ENCODE measurements at regions not wholly inside any gene's neighbourhood (a gene's known extent, or its start where the extent isn't known, plus 50 kb on each side); places are given as distances from the start of the nearest gene placed in this dataset.
A peak's percentile ranks its signal among the peaks of the same experiment; 100 is the strongest.

DNA sequence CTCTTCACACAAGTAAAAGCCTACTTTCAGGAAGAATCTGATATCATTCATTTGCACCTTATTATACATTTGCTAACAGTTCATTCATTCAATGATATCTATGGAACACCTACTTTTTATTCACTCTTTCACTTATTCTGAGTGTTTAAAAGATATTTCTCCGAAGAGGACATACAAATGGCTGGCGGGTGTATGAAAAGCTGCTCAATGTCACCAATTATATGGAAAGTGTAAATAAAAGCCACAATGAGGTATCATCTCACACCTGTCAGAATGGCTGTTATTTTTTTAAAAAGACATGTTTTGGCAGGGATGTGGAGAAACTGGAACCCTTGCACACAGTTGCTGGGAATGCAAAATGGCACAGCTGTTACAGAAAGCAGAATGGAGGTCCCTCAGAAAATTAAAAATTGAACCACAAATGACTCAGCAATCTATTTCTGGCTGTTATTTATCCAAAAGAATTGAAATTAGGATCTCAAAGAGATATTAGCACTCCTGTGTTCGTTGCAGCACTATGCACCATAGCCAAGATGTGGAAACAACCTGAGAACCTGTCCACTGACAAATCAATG is 127.6 kb upstream of the IRS2 start:
- ATAC-seq (ENCODE audit: low read depth in 2 of 2) (no peak), DNase-seq (no peak)
- no peak overlapping the region for H3K27ac Mint-ChIP-seq
- no peaks in the 10 kb centered on the region for H3K4me1 Mint-ChIP-seq
- no peaks in the 10 kb centered on the region for H3K36me3 Mint-ChIP-seq
- H3K27me3 Mint-ChIP-seq, result peaks cover 0 to 11% (median 5%) of the 10 kb centered on the region in 3 donors
- no peak overlapping the region for H3K4me3 Mint-ChIP-seq
- H3K9me3 Mint-ChIP-seq, result peaks cover 0 to 3% (median 0%) of the 10 kb centered on the region in 7 donors

DNA sequence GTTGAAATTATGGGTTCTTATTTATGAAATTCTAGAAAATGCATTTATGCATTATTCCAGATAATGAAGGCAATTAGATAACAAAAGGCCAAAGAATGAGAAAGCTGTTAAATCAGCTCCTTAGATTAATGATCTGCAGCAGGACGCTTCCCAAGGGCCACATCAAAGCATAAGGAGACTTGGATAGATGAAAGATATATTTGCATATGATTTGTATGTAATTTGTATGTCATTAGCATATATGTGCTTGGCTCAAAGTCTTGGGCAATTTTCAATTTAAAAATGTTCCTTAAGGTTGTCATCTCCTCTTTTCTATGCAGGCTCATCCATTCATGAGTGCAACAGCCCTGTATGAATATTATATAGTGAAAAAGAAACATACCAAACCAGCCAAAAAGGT is 126.8 kb upstream of the IRS2 start:
- H3K27me3 Mint-ChIP-seq, result peaks cover 0 to 15% (median 1%) of the 10 kb centered on the region in 3 donors
- no peak for DNase-seq
- peaks cover 0 to 5% (median 1%) of the 10 kb centered on the region in 7 donors for H3K9me3 Mint-ChIP-seq
- no peaks in the 10 kb centered on the region for H3K4me1 Mint-ChIP-seq
- H3K4me3 Mint-ChIP-seq, result no peak overlapping the region
- no peaks in the 10 kb centered on the region for H3K36me3 Mint-ChIP-seq
- ATAC-seq (ENCODE audit: low read depth in 2 of 2), result no peak
- H3K27ac Mint-ChIP-seq, result no peak overlapping the region

DNA sequence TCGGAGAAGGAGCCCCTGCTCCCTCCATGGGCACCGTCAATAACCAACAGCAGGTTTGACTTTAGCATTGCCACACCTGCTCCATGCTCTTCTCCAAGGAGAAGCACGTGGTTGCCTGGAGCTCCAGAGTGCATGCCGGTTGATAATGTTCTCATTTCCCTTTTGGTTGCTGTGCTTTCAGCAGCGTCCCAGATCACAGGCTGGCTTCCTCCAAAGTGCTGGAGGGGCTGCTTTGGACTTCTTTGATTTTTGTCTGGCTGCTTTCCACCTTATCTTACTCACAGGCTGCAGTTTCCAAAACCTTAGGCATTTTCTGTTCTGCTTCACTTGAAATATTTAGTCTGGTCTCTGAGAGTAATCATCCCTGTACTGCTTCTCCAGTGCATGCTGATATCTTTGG is 123.8 kb upstream of the IRS2 start:
- no peak for ATAC-seq (ENCODE audit: low read depth in 2 of 2)
- Mint-ChIP-seq H3K27ac (no peak overlapping the region), H3K27me3 (peaks cover 0 to 18% (median 1%) of the 10 kb centered on the region in 3 donors), H3K36me3 (no peaks in the 10 kb centered on the region), H3K9me3 (peaks cover 0 to 7% (median 5%) of the 10 kb centered on the region in 7 donors), H3K4me3 (no peak overlapping the region), H3K4me1 (no peaks in the 10 kb centered on the region)
- DNase-seq, result no peak

DNA sequence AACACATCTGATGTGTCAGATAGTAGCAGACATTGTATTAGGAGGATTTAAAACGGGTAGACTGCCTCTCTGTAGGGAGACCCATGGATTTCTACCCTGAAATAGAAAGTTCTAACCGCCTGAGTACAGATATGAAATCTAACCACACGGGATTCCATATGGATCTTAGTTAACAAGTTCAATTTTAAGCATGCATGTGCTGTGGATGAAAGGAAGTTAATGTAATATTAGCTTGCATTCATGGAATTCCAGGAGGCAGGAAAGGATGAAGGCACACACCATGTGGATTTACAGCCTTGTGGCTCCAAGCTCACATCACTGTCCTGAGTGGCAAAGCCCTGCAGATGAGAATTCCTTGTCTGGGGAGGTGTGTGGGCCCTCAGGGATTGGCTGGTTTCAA is 120.6 kb upstream of the IRS2 start:
- Mint-ChIP-seq H3K36me3 (no peaks in the 10 kb centered on the region), H3K27me3 (peaks cover 0 to 13% (median 4%) of the 10 kb centered on the region in 3 donors), H3K9me3 (peaks cover 0 to 17% (median 7%) of the 10 kb centered on the region in 7 donors), H3K4me3 (no peak overlapping the region), H3K4me1 (no peaks in the 10 kb centered on the region), H3K27ac (no peak overlapping the region)
- ATAC-seq (ENCODE audit: low read depth in 2 of 2) (no peak), DNase-seq (no peak)

DNA sequence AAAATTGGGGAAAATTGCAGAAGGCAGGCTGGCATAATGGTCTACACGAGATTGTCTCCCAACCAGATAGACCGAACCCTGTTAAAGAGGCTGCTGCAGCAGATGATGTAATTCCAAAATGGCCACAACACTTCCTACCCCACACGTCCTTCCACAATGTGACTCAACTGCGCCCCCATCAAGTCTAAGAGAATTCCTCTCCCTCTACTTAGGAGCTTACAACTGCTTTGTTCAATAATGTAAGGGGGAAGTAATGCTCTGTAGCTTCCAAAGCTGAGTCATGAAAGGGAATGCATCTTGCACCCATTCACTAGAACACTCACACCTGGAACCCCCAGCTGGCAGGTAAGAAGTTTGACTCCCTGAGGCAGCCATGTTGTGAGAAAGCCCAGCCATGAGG is 117.8 kb upstream of the IRS2 start:
- ATAC-seq (ENCODE audit: low read depth in 2 of 2) (no peak), DNase-seq (no peak)
- H3K27me3 Mint-ChIP-seq, result peaks cover 7 to 10% (median 9%) of the 10 kb centered on the region in 3 donors

DNA sequence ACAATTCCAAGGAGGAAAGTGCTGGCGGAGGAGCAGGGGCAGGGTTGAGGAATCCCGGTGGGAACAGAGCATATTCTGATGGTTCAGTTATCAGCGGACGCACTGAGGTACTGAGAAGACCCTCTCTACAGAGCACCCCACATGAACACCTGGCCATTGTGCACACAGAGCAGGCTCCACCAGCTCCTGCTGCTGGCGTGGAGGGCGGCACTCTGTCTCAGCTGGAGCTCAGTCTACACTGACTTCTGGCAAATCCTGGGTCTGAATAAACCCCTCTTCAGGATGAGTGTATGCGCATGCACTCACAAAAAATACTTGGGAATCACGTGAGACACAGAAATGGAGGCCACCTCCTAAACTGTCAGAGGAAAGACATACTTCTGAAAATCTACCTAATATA is 114.4 kb upstream of the IRS2 start:
- no peak overlapping the region for H3K4me3 Mint-ChIP-seq
- peaks cover 0 to 10% (median 9%) of the 10 kb centered on the region in 3 donors for H3K27me3 Mint-ChIP-seq
- H3K36me3 Mint-ChIP-seq, result no peaks in the 10 kb centered on the region
- DNase-seq (no peak), ATAC-seq (ENCODE audit: low read depth in 2 of 2) (no peak)
- H3K4me1 Mint-ChIP-seq, result no peaks in the 10 kb centered on the region
- peaks cover 0 to 10% (median 4%) of the 10 kb centered on the region in 7 donors for H3K9me3 Mint-ChIP-seq
- no peak overlapping the region for H3K27ac Mint-ChIP-seq

More for the DNA sequence above, 117.8 kb upstream of the IRS2 start:
- Mint-ChIP-seq H3K4me3 (no peak overlapping the region), H3K36me3 (no peaks in the 10 kb centered on the region), H3K9me3 (peaks cover 0 to 17% (median 7%) of the 10 kb centered on the region in 7 donors), H3K4me1 (no peaks in the 10 kb centered on the region), H3K27ac (peak overlapping the region in 1 of 6 donors; percentile 79)

DNA sequence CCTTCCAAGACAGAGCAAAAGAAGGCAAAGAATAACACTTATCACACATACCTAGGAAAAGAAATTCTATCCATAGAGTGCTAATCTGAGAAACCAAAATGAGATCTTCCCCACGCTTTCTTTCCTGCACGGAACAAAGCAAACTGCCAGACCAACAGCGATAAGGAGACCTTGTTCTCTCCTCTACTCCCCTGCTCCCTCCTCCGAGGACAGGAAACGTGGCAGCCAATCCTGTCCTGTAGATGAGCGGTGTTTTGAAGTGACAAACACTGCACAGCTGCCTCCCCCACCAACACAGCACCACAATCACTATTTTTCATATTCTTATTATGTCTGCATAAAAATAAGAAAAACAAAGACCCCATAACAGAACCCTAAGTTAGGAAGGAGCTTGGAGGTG is 113.9 kb upstream of the IRS2 start:
- DNase-seq (no peak), ATAC-seq (ENCODE audit: low read depth in 2 of 2) (no peak)
- peaks cover 0 to 10% (median 9%) of the 10 kb centered on the region in 3 donors for H3K27me3 Mint-ChIP-seq

DNA sequence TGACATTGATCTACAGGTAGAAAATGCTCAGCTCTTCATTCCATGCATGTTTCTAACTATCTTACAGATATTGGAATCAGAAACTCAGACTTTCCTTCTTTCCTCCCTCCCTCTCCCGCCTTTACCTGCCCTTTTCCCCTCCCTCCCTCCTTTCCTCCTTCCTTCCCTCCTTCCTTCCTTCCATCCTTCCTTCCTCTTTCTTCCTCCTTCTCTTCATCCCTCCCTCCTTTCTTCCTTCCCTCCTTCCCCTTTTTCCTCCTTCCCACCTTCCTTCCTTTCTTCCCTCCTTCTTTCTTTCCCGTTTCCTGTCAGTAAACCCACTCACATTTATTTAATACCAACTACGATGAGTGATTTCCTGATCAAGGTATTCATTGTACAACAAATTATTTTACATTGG is 113.4 kb upstream of the IRS2 start:
- ATAC-seq (ENCODE audit: low read depth in 2 of 2) (no peak), DNase-seq (no peak)
- Mint-ChIP-seq H3K27ac (no peak overlapping the region), H3K4me1 (no peaks in the 10 kb centered on the region), H3K27me3 (peaks cover 0 to 9% (median 6%) of the 10 kb centered on the region in 3 donors), H3K9me3 (peaks cover 0 to 10% (median 0%) of the 10 kb centered on the region in 7 donors), H3K4me3 (no peak overlapping the region), H3K36me3 (no peaks in the 10 kb centered on the region)

More for the DNA sequence above, 113.9 kb upstream of the IRS2 start:
- Mint-ChIP-seq H3K9me3 (peaks cover 0 to 10% (median 3%) of the 10 kb centered on the region in 7 donors), H3K4me1 (no peaks in the 10 kb centered on the region), H3K27ac (no peak overlapping the region), H3K4me3 (no peak overlapping the region), H3K36me3 (no peaks in the 10 kb centered on the region)

DNA sequence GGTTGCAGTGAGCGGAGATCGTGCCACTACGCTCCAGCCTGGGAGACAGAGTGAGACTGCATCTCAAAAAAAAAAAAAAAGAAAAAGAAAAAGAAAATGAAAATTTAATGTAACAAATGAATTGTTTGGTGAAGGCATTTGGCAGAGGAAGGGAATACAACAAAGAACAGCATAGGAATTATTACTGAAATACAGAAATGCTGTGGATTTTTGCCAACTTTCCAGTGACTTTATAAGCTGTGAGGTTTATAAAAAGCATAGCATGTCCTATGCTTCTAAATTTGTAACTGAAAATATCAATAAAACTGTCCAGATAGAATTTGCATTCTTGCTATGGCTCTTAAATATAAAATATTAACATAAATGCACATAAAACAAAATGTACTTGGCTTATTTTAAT is 112.9 kb upstream of the IRS2 start:
- H3K27me3 Mint-ChIP-seq, result peaks cover 0 to 9% (median 6%) of the 10 kb centered on the region in 3 donors
- H3K36me3 Mint-ChIP-seq, result no peaks in the 10 kb centered on the region
- H3K4me3 Mint-ChIP-seq, result no peak overlapping the region
- ATAC-seq (ENCODE audit: low read depth in 2 of 2), result no peak
- peaks cover 0 to 10% (median 0%) of the 10 kb centered on the region in 7 donors for H3K9me3 Mint-ChIP-seq
- DNase-seq, result no peak
- no peaks in the 10 kb centered on the region for H3K4me1 Mint-ChIP-seq
- no peak overlapping the region for H3K27ac Mint-ChIP-seq

DNA sequence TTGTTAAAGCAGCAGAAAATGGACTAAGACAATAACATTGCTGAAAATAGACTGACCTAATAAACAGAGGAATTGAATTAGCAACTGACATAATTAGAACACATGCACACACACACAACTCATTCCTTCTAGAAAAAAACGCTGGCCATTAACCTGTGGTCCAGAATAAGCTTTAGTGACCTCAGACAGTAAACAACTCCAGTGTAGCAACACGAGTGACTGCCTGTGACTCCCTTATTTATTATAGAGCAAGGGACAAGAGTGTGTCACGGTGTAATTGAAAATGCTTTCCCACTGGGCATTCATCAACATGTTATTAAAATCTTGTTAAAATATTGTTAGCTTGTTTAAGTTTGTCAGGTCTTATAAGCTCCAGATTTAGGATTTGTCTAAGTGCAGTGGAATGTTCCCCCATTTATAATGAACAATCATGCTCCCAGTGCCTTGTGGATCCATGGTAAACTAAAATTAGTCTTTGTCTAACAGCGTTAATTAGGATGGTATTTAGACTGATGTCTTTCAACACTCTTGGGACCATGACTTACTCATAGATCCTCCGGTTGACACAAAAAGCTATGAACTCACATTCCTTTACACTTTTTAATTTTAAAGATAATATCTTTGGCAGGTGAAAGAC is 111.7 kb upstream of the IRS2 start:
- peak overlapping the region in 1 of 6 donors; percentile 16 for H3K27ac Mint-ChIP-seq
- peaks cover 0 to 4% (median 0%) of the 10 kb centered on the region in 7 donors for H3K9me3 Mint-ChIP-seq
- ATAC-seq (ENCODE audit: low read depth in 2 of 2) (no peak), DNase-seq (no peak)
- H3K4me3 Mint-ChIP-seq, result no peak overlapping the region
- H3K4me1 Mint-ChIP-seq, result no peaks in the 10 kb centered on the region
- H3K36me3 Mint-ChIP-seq, result no peaks in the 10 kb centered on the region
- H3K27me3 Mint-ChIP-seq, result peaks cover 0 to 16% (median 6%) of the 10 kb centered on the region in 3 donors

DNA sequence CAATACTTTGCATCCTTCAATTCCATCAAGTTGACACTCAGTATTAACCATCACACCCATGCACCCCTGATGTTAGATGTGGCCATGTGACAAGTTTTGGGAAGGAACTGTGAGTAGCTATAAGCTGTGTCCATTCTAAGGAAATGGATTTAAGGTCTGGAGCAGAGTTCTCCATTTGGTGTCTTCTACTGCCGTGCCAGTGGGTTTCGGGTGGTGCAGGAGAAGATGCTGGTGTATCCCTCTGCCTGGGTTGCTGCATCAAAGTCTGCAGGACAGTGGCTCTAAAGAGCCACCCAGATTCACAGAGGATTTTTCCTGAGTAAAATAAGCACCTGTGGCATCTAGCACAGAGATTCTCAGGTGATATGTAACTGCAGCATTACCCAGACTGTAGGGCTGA is 105.7 kb upstream of the IRS2 start:
- Mint-ChIP-seq H3K4me3 (no peak overlapping the region), H3K9me3 (peaks cover 0 to 14% (median 8%) of the 10 kb centered on the region in 7 donors), H3K27me3 (peaks cover 0 to 14% (median 6%) of the 10 kb centered on the region in 3 donors), H3K27ac (no peak overlapping the region), H3K36me3 (no peaks in the 10 kb centered on the region), H3K4me1 (no peaks in the 10 kb centered on the region)
- DNase-seq, result no peak
- ATAC-seq (ENCODE audit: low read depth in 2 of 2), result no peak

DNA sequence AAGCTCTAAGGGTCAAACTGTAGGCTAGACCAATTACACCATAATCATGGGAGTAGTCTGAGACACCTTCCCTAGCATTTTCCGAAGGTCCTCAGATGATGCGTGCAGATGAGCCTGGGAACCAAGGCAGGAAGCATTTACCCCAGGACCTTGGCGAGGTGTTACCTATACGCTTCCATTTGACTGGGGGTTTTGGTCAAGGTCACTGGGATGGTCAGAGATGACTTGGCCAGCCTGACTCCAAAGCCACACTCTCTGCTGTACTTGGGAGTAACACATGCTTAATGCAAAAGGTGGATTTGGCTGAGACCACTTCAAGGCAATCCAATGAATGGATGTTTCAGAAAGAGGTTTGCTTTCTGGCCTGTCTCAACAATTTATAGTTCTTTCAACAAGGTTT is 98.9 kb upstream of the IRS2 start:
- no peak for ATAC-seq (ENCODE audit: low read depth in 2 of 2)
- no peak for DNase-seq
- Mint-ChIP-seq H3K4me1 (no peaks in the 10 kb centered on the region), H3K36me3 (no peaks in the 10 kb centered on the region), H3K27me3 (peaks cover 0 to 7% (median 3%) of the 10 kb centered on the region in 3 donors), H3K4me3 (no peak overlapping the region), H3K27ac (peak overlapping the region in 1 of 6 donors; percentile 65), H3K9me3 (peaks cover 0 to 11% (median 8%) of the 10 kb centered on the region in 7 donors)

DNA sequence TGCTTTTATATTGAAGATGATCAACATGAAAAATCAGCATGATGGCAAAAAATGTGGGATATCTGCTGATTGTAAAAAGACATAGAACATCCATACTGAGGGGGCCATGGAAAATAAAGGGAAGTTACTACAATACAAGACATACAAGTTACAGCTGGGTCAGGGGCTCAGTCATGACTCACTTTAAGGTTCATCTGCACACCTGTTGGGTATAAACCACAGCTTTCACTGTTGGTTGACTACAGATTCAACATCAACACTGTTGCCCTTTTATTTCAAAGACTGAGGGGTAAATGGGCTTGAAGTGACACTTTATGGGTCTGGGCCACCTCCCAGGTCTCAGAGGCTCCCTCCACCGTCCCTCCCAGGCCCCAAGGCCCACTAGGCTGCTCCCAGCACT is 98.1 kb upstream of the IRS2 start:
- Mint-ChIP-seq H3K4me3 (no peak overlapping the region), H3K27me3 (peaks cover 0 to 7% (median 3%) of the 10 kb centered on the region in 3 donors), H3K27ac (no peak overlapping the region), H3K36me3 (no peaks in the 10 kb centered on the region), H3K4me1 (no peaks in the 10 kb centered on the region), H3K9me3 (peaks cover 0 to 11% (median 8%) of the 10 kb centered on the region in 7 donors)
- ATAC-seq (ENCODE audit: low read depth in 2 of 2) (no peak), DNase-seq (no peak)
